Neural cell (in vitro differentiated cells): ENCODE measurements at regions not wholly inside any gene's neighbourhood (a gene's known extent, or its start where the extent isn't known, plus 50 kb on each side); places are given as distances from the start of the nearest gene placed in this dataset.

Source experiments
- H2AFZ ChIP-seq: fragments of 200-600, 300-800 bp; sonication (generic), shearing (Covaris generic); 2 replicates; pipeline ENCODE4 v1.6.0; 2014; ENCODE audit warnings: low read depth, mild to moderate bottlenecking, antibody characterized with exemption, low read length, moderate library complexity
- H3F3A ChIP-seq: fragments of 200-600 bp; shearing (Covaris generic); 2 replicates; pipeline ENCODE4 v1.6.1; 2016; ENCODE audit warnings: mild to moderate bottlenecking, moderate library complexity, mixed read lengths, antibody characterized with exemption, low read length; ENCODE audit not compliant: insufficient read depth, poor library complexity, severe bottlenecking
- H3K27ac ChIP-seq: fragments of 200-600, 300-800 bp; sonication (generic), shearing (Covaris generic); 2 replicates; pipeline ENCODE4 v1.5.1; 2014; ENCODE audit warnings: mild to moderate bottlenecking, low read length, moderate library complexity
- H3K27me3 ChIP-seq: fragments of 300-800, 200-600 bp; sonication (generic), shearing (Covaris generic); 2 replicates; pipeline ENCODE4 v1.6.0; 2014; ENCODE audit warnings: mild to moderate bottlenecking, low read depth, low read length, moderate library complexity; ENCODE audit not compliant: insufficient read depth
- H3K36me3 ChIP-seq: fragments of 300-800, 200-600 bp; sonication (generic), shearing (Covaris generic); 2 replicates; pipeline ENCODE4 v1.5.1; 2014; ENCODE audit warnings: mild to moderate bottlenecking, antibody characterized with exemption, low read length, moderate library complexity; ENCODE audit not compliant: insufficient read depth
- H3K4me2 ChIP-seq: fragments of 300-800, 200-600 bp; sonication (generic), shearing (Covaris generic); 2 replicates; pipeline ENCODE4 v1.6.0; 2014; ENCODE audit warnings: mild to moderate bottlenecking, low read length
- H3K4me3 ChIP-seq: fragments of 300-800, 200-600 bp; sonication (generic), shearing (Covaris generic); 2 replicates; pipeline ENCODE4 v1.5.1; 2014; ENCODE audit warnings: mild to moderate bottlenecking, low read length, moderate library complexity
- H3K79me2 ChIP-seq: fragments of 200-600 bp; shearing (Covaris generic); replicated peaks from 2 replicates; pipeline ENCODE4 v1.6.0; 2014; ENCODE audit warnings: mild to moderate bottlenecking, low read length, moderate library complexity; ENCODE audit not compliant: insufficient read depth
- H3K9ac ChIP-seq: fragments of 300-800, 200-600 bp; sonication (generic), shearing (Covaris generic); 2 replicates; pipeline ENCODE4 v1.6.1; 2016; ENCODE audit warnings: mild to moderate bottlenecking, low read length, mixed read lengths
- H3K9me2 ChIP-seq: fragments of 200-600 bp; shearing (Covaris generic); 2 replicates; pipeline ENCODE4 v1.6.1; 2016; ENCODE audit warnings: mild to moderate bottlenecking, low read length, mixed read lengths; ENCODE audit not compliant: insufficient read depth
- H3K9me3 ChIP-seq: fragments of 200-600, 300-800 bp; sonication (generic), shearing (Covaris generic); 2 replicates; pipeline ENCODE4 v1.6.1; 2016; ENCODE audit warnings: mild to moderate bottlenecking, mixed run types, low read length, moderate library complexity, mixed read lengths
- H4K20me1 ChIP-seq: fragments of 200-600 bp; shearing (Covaris generic); 2 replicates; pipeline ENCODE4 v1.6.1; 2016; ENCODE audit warnings: mild to moderate bottlenecking, mixed run types; ENCODE audit not compliant: insufficient read depth
- EP300 ChIP-seq: fragments of 450-650 bp; conservative IDR thresholded peaks from 2 replicates; pipeline ENCODE4 v1.6.1; 2014; ENCODE audit warnings: antibody characterized with exemption, mild to moderate bottlenecking, moderate library complexity; ENCODE audit not compliant: poor library complexity, severe bottlenecking
- EZH2 ChIP-seq: fragments of 200-600, 300-800 bp; shearing (Covaris generic), sonication (generic); IDR thresholded peaks from 2 replicates; pipeline ENCODE4 v1.6.1; 2014; ENCODE audit warnings: antibody characterized with exemption, low read length, borderline replicate concordance, mild to moderate bottlenecking; ENCODE audit not compliant: insufficient read depth, poor library complexity, severe bottlenecking
- MXI1 ChIP-seq: fragments of 450-650 bp; conservative IDR thresholded peaks from 2 replicates; pipeline ENCODE4 v1.6.1; 2014; ENCODE audit warnings: antibody characterized with exemption, mild to moderate bottlenecking; ENCODE audit not compliant: poor library complexity, severe bottlenecking
- POLR2AphosphoS5 ChIP-seq: IDR thresholded peaks from 2 replicates; pipeline ENCODE4 v1.6.1; 2012
- RAD21 ChIP-seq: fragments of 450-650 bp; conservative IDR thresholded peaks from 2 replicates; pipeline ENCODE4 v1.6.1; 2014; ENCODE audit warnings: antibody characterized with exemption, mild to moderate bottlenecking, moderate library complexity
- REST ChIP-seq: IDR thresholded peaks from 2 replicates; pipeline ENCODE4 v1.6.1; 2012; ENCODE audit warnings: borderline replicate concordance
- SMC3 ChIP-seq: fragments of 450-650 bp; conservative IDR thresholded peaks from 2 replicates; pipeline ENCODE4 v1.6.1; 2014; ENCODE audit warnings: antibody characterized with exemption, mild to moderate bottlenecking, moderate library complexity; ENCODE audit not compliant: poor library complexity
- TAF1 ChIP-seq: IDR thresholded peaks from 2 replicates; pipeline ENCODE4 v1.6.1; 2012; ENCODE audit warnings: low read depth
- TF ChIP-seq, protein P1 (sequence below): fragments of 450-650 bp; IDR thresholded peaks from 2 replicates; pipeline ENCODE4 v1.5.1; 2014; ENCODE audit warnings: antibody characterized with exemption, mild to moderate bottlenecking, moderate library complexity; ENCODE audit not compliant: poor library complexity, severe bottlenecking

- Histone ChIP-seq H3F3A (no peaks in the 10 kb centered on the region), H3K27me3 (no peaks in the 10 kb centered on the region), H3K79me2 (no peaks in the 10 kb centered on the region), H3K9me2 (no peaks in the 10 kb centered on the region), H3K4me2 (no peak overlapping the region), H3K4me3 (no peak overlapping the region), H3K9ac (no peak overlapping the region), H3K36me3 (no peaks in the 10 kb centered on the region), H3K27ac (no peak overlapping the region), H4K20me1 (no peaks in the 10 kb centered on the region), H2AFZ (no peak overlapping the region), H3K9me3 (no peaks in the 10 kb centered on the region)
- TF ChIP-seq, protein P1, sequence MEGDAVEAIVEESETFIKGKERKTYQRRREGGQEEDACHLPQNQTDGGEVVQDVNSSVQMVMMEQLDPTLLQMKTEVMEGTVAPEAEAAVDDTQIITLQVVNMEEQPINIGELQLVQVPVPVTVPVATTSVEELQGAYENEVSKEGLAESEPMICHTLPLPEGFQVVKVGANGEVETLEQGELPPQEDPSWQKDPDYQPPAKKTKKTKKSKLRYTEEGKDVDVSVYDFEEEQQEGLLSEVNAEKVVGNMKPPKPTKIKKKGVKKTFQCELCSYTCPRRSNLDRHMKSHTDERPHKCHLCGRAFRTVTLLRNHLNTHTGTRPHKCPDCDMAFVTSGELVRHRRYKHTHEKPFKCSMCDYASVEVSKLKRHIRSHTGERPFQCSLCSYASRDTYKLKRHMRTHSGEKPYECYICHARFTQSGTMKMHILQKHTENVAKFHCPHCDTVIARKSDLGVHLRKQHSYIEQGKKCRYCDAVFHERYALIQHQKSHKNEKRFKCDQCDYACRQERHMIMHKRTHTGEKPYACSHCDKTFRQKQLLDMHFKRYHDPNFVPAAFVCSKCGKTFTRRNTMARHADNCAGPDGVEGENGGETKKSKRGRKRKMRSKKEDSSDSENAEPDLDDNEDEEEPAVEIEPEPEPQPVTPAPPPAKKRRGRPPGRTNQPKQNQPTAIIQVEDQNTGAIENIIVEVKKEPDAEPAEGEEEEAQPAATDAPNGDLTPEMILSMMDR, result no peak
- TF ChIP-seq TAF1, result no peak
- no peak for TF ChIP-seq RAD21
- TF ChIP-seq SMC3, result no peak
- no peak for TF ChIP-seq REST
- no peak for TF ChIP-seq MXI1
- TF ChIP-seq POLR2AphosphoS5, result no peak
- TF ChIP-seq EP300, result no peak
- TF ChIP-seq EZH2, result no peak
Observed at GRCh38 chr15:79724804-79725203, 172.0 kb downstream of the MTHFS start.

DNA sequence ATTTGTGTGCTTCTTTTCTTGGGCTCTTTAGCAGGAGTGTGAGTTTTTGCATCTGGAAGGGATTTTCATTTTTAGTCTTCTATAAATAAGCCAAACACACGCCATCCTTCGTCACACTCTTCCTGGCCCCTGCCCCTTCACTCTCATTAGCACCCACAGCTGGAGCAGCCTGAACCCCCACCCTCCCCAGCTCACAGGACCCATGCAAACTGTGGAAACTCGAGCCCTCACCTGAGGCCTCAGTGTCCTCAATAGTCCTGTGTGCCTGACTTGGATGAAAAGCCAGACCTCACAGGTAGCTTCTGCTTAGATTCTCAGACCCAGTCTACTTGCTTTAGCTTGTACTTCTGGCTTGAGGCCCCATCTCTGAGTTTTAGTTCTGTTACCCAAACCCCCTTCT is 167.9 kb downstream of the MTHFS start:
- no peaks in the 10 kb centered on the region for H3K79me2 ChIP-seq
- no peaks in the 10 kb centered on the region for H3F3A ChIP-seq
- H3K9ac ChIP-seq, result no peak overlapping the region
- H3K27me3 ChIP-seq, result no peaks in the 10 kb centered on the region
- H3K36me3 ChIP-seq, result no peaks in the 10 kb centered on the region
- no peak overlapping the region for H3K4me3 ChIP-seq
- TF ChIP-seq EP300 (no peak), POLR2AphosphoS5 (no peak), RAD21 (no peak), SMC3 (no peak), EZH2 (no peak), TAF1 (no peak), MXI1 (no peak), REST (no peak)
- TF ChIP-seq, protein P1, result no peak
- no peaks in the 10 kb centered on the region for H3K9me2 ChIP-seq
- no peak overlapping the region for H3K4me2 ChIP-seq
- H4K20me1 ChIP-seq, result no peaks in the 10 kb centered on the region
- no peaks in the 10 kb centered on the region for H3K9me3 ChIP-seq
- no peak overlapping the region for H3K27ac ChIP-seq
- H2AFZ ChIP-seq, result no peak overlapping the region
